ENCODE measurements at regions not wholly inside any gene's neighbourhood (a gene's known extent, or its start where the extent isn't known, plus 50 kb on each side); places are given as distances from the start of the nearest gene placed in this dataset.

DNA sequence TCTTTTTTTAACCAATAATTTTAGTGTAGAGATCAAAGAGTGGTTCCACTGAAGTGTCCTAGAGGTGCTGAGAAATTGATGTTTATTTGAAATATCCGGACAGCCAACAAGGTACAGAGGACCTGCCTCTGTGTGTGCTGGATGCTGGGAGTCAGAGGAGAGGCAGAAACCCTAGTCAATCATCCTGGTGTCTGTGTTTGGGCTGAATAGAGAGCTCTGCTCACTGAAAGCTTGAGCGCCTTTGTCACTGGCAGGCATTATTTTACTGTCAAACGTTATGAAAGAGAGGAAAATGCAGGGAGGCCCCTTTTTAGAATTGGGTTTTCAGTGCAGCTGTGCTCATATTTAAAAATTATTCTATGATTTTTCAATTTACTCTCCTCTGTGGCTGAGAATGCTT is 480.3 kb upstream of the TYRP1 start:
- in situ Hi-C loops (cut with HindIII; ENCODE audit: low sequenced_read_pairs): no loop called here
- TF ChIP-seq, protein P1, sequence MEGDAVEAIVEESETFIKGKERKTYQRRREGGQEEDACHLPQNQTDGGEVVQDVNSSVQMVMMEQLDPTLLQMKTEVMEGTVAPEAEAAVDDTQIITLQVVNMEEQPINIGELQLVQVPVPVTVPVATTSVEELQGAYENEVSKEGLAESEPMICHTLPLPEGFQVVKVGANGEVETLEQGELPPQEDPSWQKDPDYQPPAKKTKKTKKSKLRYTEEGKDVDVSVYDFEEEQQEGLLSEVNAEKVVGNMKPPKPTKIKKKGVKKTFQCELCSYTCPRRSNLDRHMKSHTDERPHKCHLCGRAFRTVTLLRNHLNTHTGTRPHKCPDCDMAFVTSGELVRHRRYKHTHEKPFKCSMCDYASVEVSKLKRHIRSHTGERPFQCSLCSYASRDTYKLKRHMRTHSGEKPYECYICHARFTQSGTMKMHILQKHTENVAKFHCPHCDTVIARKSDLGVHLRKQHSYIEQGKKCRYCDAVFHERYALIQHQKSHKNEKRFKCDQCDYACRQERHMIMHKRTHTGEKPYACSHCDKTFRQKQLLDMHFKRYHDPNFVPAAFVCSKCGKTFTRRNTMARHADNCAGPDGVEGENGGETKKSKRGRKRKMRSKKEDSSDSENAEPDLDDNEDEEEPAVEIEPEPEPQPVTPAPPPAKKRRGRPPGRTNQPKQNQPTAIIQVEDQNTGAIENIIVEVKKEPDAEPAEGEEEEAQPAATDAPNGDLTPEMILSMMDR (IDR thresholded peaks at IDR 0.05; ENCODE audit: low read depth, low read length): no peak
- DNase-seq (ENCODE audit: low read depth, low spot score): no peak
- H3K4me3 ChIP-seq (ENCODE audit: low read depth, low read length): no peak overlapping the region

DNA sequence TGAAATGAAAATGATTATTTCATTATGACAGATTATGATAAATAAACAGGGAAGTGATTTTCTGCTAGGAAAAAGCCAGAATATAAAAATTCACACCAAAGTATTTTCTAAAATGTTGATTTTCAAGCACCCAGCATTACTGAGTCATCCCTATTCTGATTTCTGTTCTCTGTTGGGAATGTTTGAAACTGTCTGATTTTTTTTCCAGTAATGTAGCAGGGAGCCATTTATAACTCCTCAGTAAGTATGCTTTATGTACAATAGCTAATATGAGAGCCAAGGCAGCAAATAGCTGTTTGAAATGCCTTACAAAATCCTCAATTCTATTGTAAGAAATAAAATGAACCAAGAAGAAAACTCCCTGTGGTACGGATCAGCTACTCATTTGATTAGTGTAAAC is 471.7 kb upstream of the TYRP1 start:
- in situ Hi-C loops (cut with HindIII; ENCODE audit: low sequenced_read_pairs): no loop called here

DNA sequence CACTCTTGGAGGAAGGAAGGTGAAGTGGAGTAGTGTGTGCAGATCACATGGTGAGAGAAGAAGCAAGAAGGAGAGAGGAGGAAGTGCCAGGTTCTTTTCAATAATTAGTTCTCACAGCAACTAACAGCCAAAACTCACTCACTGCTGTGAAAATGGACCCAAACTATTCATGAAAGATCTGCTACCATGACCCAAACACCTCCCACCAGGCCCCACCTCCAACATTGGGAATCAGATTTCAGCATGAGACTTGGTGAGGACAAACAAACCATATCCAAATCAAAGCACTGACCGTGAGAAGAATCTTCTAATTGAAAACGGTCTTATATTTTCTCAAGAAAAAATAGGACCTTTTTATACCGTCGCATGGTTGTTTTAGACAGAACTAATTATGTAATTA is 468.7 kb upstream of the TYRP1 start:
- no peak for DNase-seq (ENCODE audit: low read depth, low spot score)
- TF ChIP-seq, protein P1 (IDR thresholded peaks at IDR 0.05; ENCODE audit: low read depth, low read length): no peak
- in situ Hi-C loops (cut with HindIII; ENCODE audit: low sequenced_read_pairs): no loop called here

More for the DNA sequence above, 471.7 kb upstream of the TYRP1 start:
- H3K4me3 ChIP-seq (ENCODE audit: low read depth, low read length): no peak overlapping the region
- TF ChIP-seq, protein P1 (IDR thresholded peaks at IDR 0.05; ENCODE audit: low read depth, low read length): no peak
- DNase-seq (ENCODE audit: low read depth, low spot score): no peak

DNA sequence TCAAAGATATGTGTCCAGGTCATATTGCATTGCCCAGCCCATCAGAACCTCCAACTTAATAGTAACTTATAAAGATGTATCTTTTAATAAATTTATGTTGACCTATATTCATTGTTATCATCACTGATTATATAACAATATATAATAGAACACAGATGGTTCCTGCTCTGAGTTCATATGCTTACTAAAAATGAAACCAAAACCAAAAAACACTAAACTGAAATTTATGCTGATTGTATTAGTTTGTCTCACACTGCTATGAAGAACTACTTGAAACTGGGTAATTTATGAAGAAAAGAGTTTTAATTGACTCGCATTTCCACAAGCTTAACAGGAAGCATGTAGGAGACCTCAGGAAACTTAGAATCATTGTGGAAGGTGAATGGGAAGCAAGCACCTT is 462.5 kb upstream of the TYRP1 start:
- in situ Hi-C loops (cut with HindIII; ENCODE audit: low sequenced_read_pairs): no loop called here
- no peak for DNase-seq (ENCODE audit: low read depth, low spot score)
- TF ChIP-seq, protein P1 (IDR thresholded peaks at IDR 0.05; ENCODE audit: low read depth, low read length): no peak
- H3K4me3 ChIP-seq (ENCODE audit: low read depth, low read length): no peak overlapping the region

More for the DNA sequence above, 468.7 kb upstream of the TYRP1 start:
- H3K4me3 ChIP-seq (ENCODE audit: low read depth, low read length): no peak overlapping the region

DNA sequence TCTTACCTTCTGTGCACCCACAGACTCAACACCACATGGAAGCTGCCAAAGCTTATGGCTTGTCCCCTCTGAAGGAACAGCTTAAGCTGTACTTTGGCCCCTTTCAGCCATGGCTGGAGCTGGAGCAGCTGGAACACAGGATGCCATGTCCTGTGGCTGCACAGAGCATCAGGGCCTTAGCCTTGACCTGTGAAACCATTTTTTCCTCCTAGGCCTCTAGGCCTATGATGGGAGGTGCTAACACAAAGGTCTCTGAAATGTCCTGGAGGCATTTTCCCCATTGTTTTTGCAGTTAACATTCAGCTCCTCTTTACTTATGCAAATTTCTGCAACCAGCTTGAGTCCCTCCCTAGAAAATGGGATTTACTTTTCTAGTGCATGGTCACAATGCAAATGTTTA is 461.4 kb upstream of the TYRP1 start:
- in situ Hi-C loops (cut with HindIII; ENCODE audit: low sequenced_read_pairs): no loop called here
- TF ChIP-seq, protein P1 (IDR thresholded peaks at IDR 0.05; ENCODE audit: low read depth, low read length): no peak
- DNase-seq (ENCODE audit: low read depth, low spot score): no peak
- H3K4me3 ChIP-seq (ENCODE audit: low read depth, low read length): no peak overlapping the region

DNA sequence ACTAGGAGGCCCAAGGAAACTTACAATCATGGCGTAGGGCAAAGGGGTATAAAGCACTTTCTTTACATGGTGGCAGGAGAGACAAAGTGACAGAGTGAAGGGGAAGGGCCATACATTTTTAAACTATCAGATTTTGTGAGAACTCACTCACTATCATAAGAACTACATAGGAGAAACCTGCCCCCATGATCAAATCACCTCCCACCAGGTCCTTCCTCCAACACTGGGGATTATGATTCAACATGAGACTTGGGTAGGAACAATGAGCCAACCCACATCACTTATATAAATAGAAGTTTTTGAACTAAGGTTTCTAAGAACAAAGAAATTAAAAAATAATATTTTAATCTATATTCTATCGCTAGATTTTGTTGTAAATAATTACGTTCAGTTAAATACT is 460.3 kb upstream of the TYRP1 start:
- no peak for DNase-seq (ENCODE audit: low read depth, low spot score)
- TF ChIP-seq, protein P1 (IDR thresholded peaks at IDR 0.05; ENCODE audit: low read depth, low read length): no peak
- H3K4me3 ChIP-seq (ENCODE audit: low read depth, low read length): no peak overlapping the region
- in situ Hi-C loops (cut with HindIII; ENCODE audit: low sequenced_read_pairs): no loop called here

DNA sequence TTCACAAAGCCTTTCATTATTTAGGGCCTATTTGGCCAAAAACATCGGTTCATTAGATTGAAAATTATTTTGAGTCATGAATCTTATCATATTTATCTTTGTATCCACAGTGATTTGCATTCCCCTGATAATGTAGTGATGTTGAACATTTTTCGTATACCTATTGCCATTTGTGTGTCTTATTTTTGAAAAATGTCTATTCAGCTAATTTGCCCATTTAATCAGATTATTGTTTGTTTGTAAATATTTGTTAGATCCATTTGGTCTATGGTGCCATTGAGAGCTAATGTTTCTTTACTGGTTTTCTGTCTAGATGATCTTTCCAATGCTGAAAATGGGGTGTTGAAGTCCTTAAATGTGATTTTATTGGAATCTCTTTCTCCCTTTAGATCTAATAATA is 439.2 kb upstream of the TYRP1 start:
- no peak overlapping the region for H3K4me3 ChIP-seq (ENCODE audit: low read depth, low read length)
- in situ Hi-C loops (cut with HindIII; ENCODE audit: low sequenced_read_pairs): no loop called here
- DNase-seq (ENCODE audit: low read depth, low spot score): no peak
- TF ChIP-seq, protein P1 (IDR thresholded peaks at IDR 0.05; ENCODE audit: low read depth, low read length): no peak

All from astrocyte of the spinal cord (primary cell).